ENCODE measurements at regions not wholly inside any gene's neighbourhood (a gene's known extent, or its start where the extent isn't known, plus 50 kb on each side); places are given as distances from the start of the nearest gene placed in this dataset.

- ChIA-PET CTCF (no interaction called here), POLR2A (no interaction called here)
Measured at GRCh38 chr5:155282503-155283107, 269.1 kb downstream of the KIF4B start.

GRCh38 chr5:155285706-155286105, 272.2 kb downstream of the KIF4B start:
- ChIA-PET POLR2A (no interaction called here), CTCF (no interaction called here)

- POLR2A ChIA-PET = no interaction called here
- CTCF ChIA-PET = no interaction called here
Measured at GRCh38 chr5:155290937-155291336, 277.4 kb downstream of the KIF4B start.

- CTCF ChIA-PET = no interaction called here
- POLR2A ChIA-PET = no interaction called here
Measured at GRCh38 chr5:155293605-155294178, 280.1 kb downstream of the KIF4B start.

GRCh38 chr5:155295111-155295510, 281.6 kb downstream of the KIF4B start:
- ChIA-PET POLR2A (no interaction called here), CTCF (no interaction called here)

GRCh38 chr5:155299386-155300005, 285.9 kb downstream of the KIF4B start:
- ChIA-PET POLR2A (no interaction called here), CTCF (interaction anchor here (0.6 kb wide), 1 partner anchor 12 kb away, joined by 3 read pairs; no protein-coding TSS in a partner anchor)

- POLR2A ChIA-PET = no interaction called here
- CTCF ChIA-PET = no interaction called here
Measured at GRCh38 chr5:155303120-155303519, 289.6 kb downstream of the KIF4B start.

GRCh38 chr5:155307229-155307628, 293.7 kb downstream of the KIF4B start:
- ChIA-PET POLR2A (no interaction called here), CTCF (no interaction called here)

GRCh38 chr5:155308289-155308688, 294.7 kb downstream of the KIF4B start:
- CTCF ChIA-PET = no interaction called here
- POLR2A ChIA-PET = no interaction called here

GRCh38 chr5:155309021-155309746, 295.6 kb downstream of the KIF4B start:
- POLR2A ChIA-PET = no interaction called here

GRCh38 chr5:155311721-155312120, 298.2 kb downstream of the KIF4B start:
- POLR2A ChIA-PET = no interaction called here

More at GRCh38 chr5:155309021-155309746, 295.6 kb downstream of the KIF4B start:
- CTCF ChIA-PET = no interaction called here

GRCh38 chr5:155313518-155313917, 300.0 kb downstream of the KIF4B start:
- ChIA-PET CTCF (no interaction called here), POLR2A (no interaction called here)

More at GRCh38 chr5:155311721-155312120, 298.2 kb downstream of the KIF4B start:
- CTCF ChIA-PET = no interaction called here

GRCh38 chr5:155316070-155316714, 302.6 kb downstream of the KIF4B start:
- ChIA-PET POLR2A (no interaction called here), CTCF (no interaction called here)

- POLR2A ChIA-PET = no interaction called here
- CTCF ChIA-PET = no interaction called here
Measured at GRCh38 chr5:155332618-155333017, 319.1 kb downstream of the KIF4B start.

- ChIA-PET CTCF (no interaction called here), POLR2A (no interaction called here)
Measured at GRCh38 chr5:155342956-155343355, 329.4 kb downstream of the KIF4B start.

- POLR2A ChIA-PET = no interaction called here
- CTCF ChIA-PET = no interaction called here
Measured at GRCh38 chr5:155343468-155343867, 329.9 kb downstream of the KIF4B start.

- CTCF ChIA-PET = no interaction called here
- POLR2A ChIA-PET = no interaction called here
Measured at GRCh38 chr5:155353231-155353630, 339.7 kb downstream of the KIF4B start.

GRCh38 chr5:155366096-155366495, 352.5 kb downstream of the KIF4B start:
- ChIA-PET POLR2A (no interaction called here), CTCF (no interaction called here)

- CTCF ChIA-PET = no interaction called here
Measured at GRCh38 chr5:155367841-155368240, 354.3 kb downstream of the KIF4B start.

GRCh38 chr5:155368490-155368889, 354.9 kb downstream of the KIF4B start:
- CTCF ChIA-PET = no interaction called here
- POLR2A ChIA-PET = no interaction called here

More at GRCh38 chr5:155367841-155368240, 354.3 kb downstream of the KIF4B start:
- POLR2A ChIA-PET = no interaction called here

- ChIA-PET POLR2A (no interaction called here), CTCF (no interaction called here)
Measured at GRCh38 chr5:155380480-155380879, 366.9 kb downstream of the KIF4B start.
